Trophoblast cell (in vitro differentiated cells and primary cell): ENCODE measurements at regions not wholly inside any gene's neighbourhood (a gene's known extent, or its start where the extent isn't known, plus 50 kb on each side); places are given as distances from the start of the nearest gene placed in this dataset.
A peak's percentile ranks its signal among the peaks of the same experiment; 100 is the strongest.
"Not testable (repeated sequence)": the region's sequence is repeated elsewhere in the genome, so short reads cannot be mapped to it uniquely, and the experiment has no call there.

Experiments used
- DNase-seq, 2 donors: peaks; one replicate each; pipeline ENCODE4 v3.0.0-alpha.2; 2016
- H2AFZ ChIP-seq: 2 replicates; pipeline ENCODE4 v1.6.1; 2013; ENCODE audit warnings: low read length, moderate library complexity, mild to moderate bottlenecking; ENCODE audit not compliant: insufficient read depth, poor library complexity
- H2AK5ac ChIP-seq: 2 replicates; pipeline ENCODE4 v1.6.1; 2013; ENCODE audit warnings: mild to moderate bottlenecking, low read length
- H2BK120ac ChIP-seq: 2 replicates; pipeline ENCODE4 v1.6.1; 2013; ENCODE audit warnings: low read length, mild to moderate bottlenecking, moderate library complexity; ENCODE audit not compliant: insufficient read depth, poor library complexity
- H2BK12ac ChIP-seq: 2 replicates; pipeline ENCODE4 v1.6.1; 2013; ENCODE audit warnings: mild to moderate bottlenecking, low read length, moderate library complexity
- H2BK5ac ChIP-seq: 2 replicates; pipeline ENCODE4 v1.6.1; 2013; ENCODE audit warnings: low read length, low read depth, moderate library complexity, mild to moderate bottlenecking; ENCODE audit not compliant: poor library complexity
- H3K14ac ChIP-seq: 2 replicates; pipeline ENCODE4 v1.6.1; 2013; ENCODE audit warnings: mild to moderate bottlenecking, low read length
- H3K18ac ChIP-seq: 2 replicates; pipeline ENCODE4 v1.6.1; 2013; ENCODE audit warnings: mild to moderate bottlenecking, low read length
- H3K23ac ChIP-seq: 2 replicates; pipeline ENCODE4 v1.6.1; 2013; ENCODE audit warnings: low read length
- H3K27ac ChIP-seq: 2 replicates; pipeline ENCODE4 v1.5.1; 2013; ENCODE audit warnings: low read depth, mild to moderate bottlenecking, inconsistent platforms, low read length, moderate library complexity
- H3K27me3 ChIP-seq: 2 replicates; pipeline ENCODE4 v1.6.1; 2013; ENCODE audit warnings: inconsistent platforms, mild to moderate bottlenecking, low read length, moderate library complexity; ENCODE audit not compliant: insufficient read depth
- H3K36me3 ChIP-seq, 2 experiments: 1 replicate in 1 of 2; 2 replicates in 1 of 2; pipeline ENCODE4 v1.6.1; 2013; ENCODE audit warnings: low read length in 2 of 2, mild to moderate bottlenecking in 2 of 2, moderate library complexity in 1 of 2; ENCODE audit not compliant: insufficient read depth in 2 of 2, control insufficient read depth in 1 of 2
- H3K4ac ChIP-seq: 2 replicates; pipeline ENCODE4 v1.6.1; 2013; ENCODE audit warnings: low read depth, mild to moderate bottlenecking, low read length, moderate library complexity
- H3K4me1 ChIP-seq, 2 experiments: 1 replicate in 1 of 2; 2 replicates in 1 of 2; pipeline ENCODE4 v1.6.1; 2013; ENCODE audit warnings: low read length in 2 of 2, mild to moderate bottlenecking in 2 of 2, moderate library complexity in 1 of 2; ENCODE audit not compliant: insufficient read depth in 2 of 2, control insufficient read depth in 1 of 2
- H3K4me2 ChIP-seq: 2 replicates; pipeline ENCODE4 v1.6.1; 2013; ENCODE audit warnings: inconsistent platforms, mild to moderate bottlenecking, low read length, moderate library complexity
- H3K4me3 ChIP-seq: 2 replicates; pipeline ENCODE4 v1.5.1; 2013; ENCODE audit warnings: mild to moderate bottlenecking, low read depth, low read length, inconsistent platforms
- H3K79me1 ChIP-seq: one replicate; pipeline ENCODE4 v1.6.1; 2013; ENCODE audit warnings: low read length
- H3K79me2 ChIP-seq: 2 replicates; pipeline ENCODE4 v1.6.1; 2013; ENCODE audit warnings: low read length, mild to moderate bottlenecking; ENCODE audit not compliant: control insufficient read depth, insufficient read depth, poor library complexity
- H3K9ac ChIP-seq: 2 replicates; pipeline ENCODE4 v1.6.1; 2013; ENCODE audit warnings: mild to moderate bottlenecking, low read length
- H3K9me3 ChIP-seq: 2 replicates; pipeline ENCODE4 v1.6.1; 2013; ENCODE audit warnings: low read depth, mild to moderate bottlenecking, control low read depth, inconsistent platforms, low read length; ENCODE audit not compliant: insufficient read depth
- H4K12ac ChIP-seq: 2 replicates; pipeline ENCODE4 v1.6.1; 2013; ENCODE audit warnings: low read depth, mild to moderate bottlenecking, low read length, moderate library complexity
- H4K8ac ChIP-seq: 2 replicates; pipeline ENCODE4 v1.6.1; 2013; ENCODE audit warnings: low read depth, mild to moderate bottlenecking, low read length, moderate library complexity
- H4K91ac ChIP-seq: one replicate; pipeline ENCODE4 v1.6.1; 2013; ENCODE audit warnings: low read depth, mild to moderate bottlenecking, low read length, moderate library complexity
- WGBS: extraction: QIAGEN DNeasy Blood & Tissue Kit; methylation state at CpG from one replicate; pipeline ENCODE4 v1.1.7; 2013; ENCODE audit warnings: missing lambda C conversion rate; ENCODE audit not compliant: insufficient read length, insufficient coverage; ENCODE audit errors: extremely low coverage; 5-methylcytosine and 5-hydroxymethylcytosine counted together

GRCh38 chr1:182325339-182325738, 66.3 kb downstream of the GLUL start:
- no peak for DNase-seq
- H3K18ac ChIP-seq: no peak overlapping the region
- H2AFZ ChIP-seq: no peak overlapping the region
- no peaks in the 10 kb centered on the region for H3K9me3 ChIP-seq
- H3K4ac ChIP-seq: no peak overlapping the region
- no peaks in the 10 kb centered on the region for H3K79me1 ChIP-seq
- H3K4me2 ChIP-seq: no peak overlapping the region
- H3K36me3 ChIP-seq: no peaks in the 10 kb centered on the region
- H4K8ac ChIP-seq: no peak overlapping the region
- no peak overlapping the region for H2BK5ac ChIP-seq
- H3K23ac ChIP-seq: no peak overlapping the region
- H4K12ac ChIP-seq: no peak overlapping the region
- no peak overlapping the region for H4K91ac ChIP-seq
- no peak overlapping the region for H3K14ac ChIP-seq
- no peak overlapping the region for H3K27ac ChIP-seq
- WGBS: no CpG with 5 or more reads among the region's 2 CpGs
- no peak overlapping the region for H2BK12ac ChIP-seq
- no peak overlapping the region for H3K9ac ChIP-seq
- H3K4me1 ChIP-seq: no peaks in the 10 kb centered on the region
- no peaks in the 10 kb centered on the region for H3K27me3 ChIP-seq
- H2AK5ac ChIP-seq: no peak overlapping the region
- H3K4me3 ChIP-seq: no peak overlapping the region
- no peaks in the 10 kb centered on the region for H3K79me2 ChIP-seq
- H2BK120ac ChIP-seq: no peak overlapping the region

- not testable (repeated sequence) for H3K27ac ChIP-seq, H3K9me3 ChIP-seq, H2AK5ac ChIP-seq, H2BK12ac ChIP-seq, H2BK120ac ChIP-seq, H4K91ac ChIP-seq, H3K14ac ChIP-seq, H3K27me3 ChIP-seq, H3K4me1 ChIP-seq, H3K4me3 ChIP-seq, H3K4ac ChIP-seq, H2AFZ ChIP-seq, H4K8ac ChIP-seq, H3K79me1 ChIP-seq, H3K23ac ChIP-seq, H3K9ac ChIP-seq, H3K18ac ChIP-seq, H2BK5ac ChIP-seq, H4K12ac ChIP-seq, H3K79me2 ChIP-seq, H3K36me3 ChIP-seq, H3K4me2 ChIP-seq
- peak in 1 of 2 donors; percentile 11 for DNase-seq
- WGBS: no CpG with 5 or more reads among the region's 6 CpGs
Observed at GRCh38 chr1:182321532-182321931, 70.1 kb downstream of the GLUL start.

- no peak overlapping the region for H3K27ac ChIP-seq
- no peak overlapping the region for H2BK120ac ChIP-seq
- no peaks in the 10 kb centered on the region for H3K9me3 ChIP-seq
- no peak overlapping the region for H2BK12ac ChIP-seq
- H3K14ac ChIP-seq: no peak overlapping the region
- H3K4ac ChIP-seq: no peak overlapping the region
- no peaks in the 10 kb centered on the region for H3K27me3 ChIP-seq
- H3K9ac ChIP-seq: no peak overlapping the region
- no peak overlapping the region for H3K4me2 ChIP-seq
- H3K18ac ChIP-seq: no peak overlapping the region
- no peak overlapping the region for H3K23ac ChIP-seq
- no peak overlapping the region for H4K91ac ChIP-seq
- H2AK5ac ChIP-seq: no peak overlapping the region
- no peak overlapping the region for H3K4me3 ChIP-seq
- no peak overlapping the region for H4K12ac ChIP-seq
- no peak overlapping the region for H4K8ac ChIP-seq
- no peaks in the 10 kb centered on the region for H3K36me3 ChIP-seq
- H3K79me1 ChIP-seq: no peaks in the 10 kb centered on the region
- DNase-seq: no peak
- no peak overlapping the region for H2BK5ac ChIP-seq
- no peaks in the 10 kb centered on the region for H3K79me2 ChIP-seq
- no peaks in the 10 kb centered on the region for H3K4me1 ChIP-seq
- H2AFZ ChIP-seq: no peak overlapping the region
- no CpG with 5 or more reads among the region's 1 CpG for WGBS
Observed at GRCh38 chr1:182317611-182318161, 73.9 kb downstream of the GLUL start.

GRCh38 chr1:182316454-182316853, 75.1 kb downstream of the GLUL start:
- not testable (repeated sequence) for H3K4me3 ChIP-seq, DNase-seq, H3K27ac ChIP-seq, H3K14ac ChIP-seq, H3K79me1 ChIP-seq, H2AK5ac ChIP-seq, H3K36me3 ChIP-seq, H4K12ac ChIP-seq, H3K9ac ChIP-seq, H3K18ac ChIP-seq, H3K4me2 ChIP-seq, H3K9me3 ChIP-seq, H3K23ac ChIP-seq, H4K91ac ChIP-seq, H3K4me1 ChIP-seq, H4K8ac ChIP-seq, H2AFZ ChIP-seq, H3K4ac ChIP-seq, H2BK120ac ChIP-seq, H2BK5ac ChIP-seq, H3K79me2 ChIP-seq, H3K27me3 ChIP-seq, H2BK12ac ChIP-seq
- no CpG with 5 or more reads among the region's 3 CpGs for WGBS
